Upper lobe of right lung (tissue), 1 donor: ENCODE measurements at regions not wholly inside any gene's neighbourhood (a gene's known extent, or its start where the extent isn't known, plus 50 kb on each side); places are given as distances from the start of the nearest gene placed in this dataset.

ENCODE experiments used
- ATAC-seq: fragments of 200-7000 bp; cut with Tn5 transposase; one replicate; pipeline ENCODE4 v1.9.1; 2020; ENCODE audit warnings: mild to moderate bottlenecking, moderate library complexity
- DNase-seq: peaks from one replicate; pipeline ENCODE4 v3.0.0-alpha.2; 2020
- H3K27ac ChIP-seq: fragments of 200-600 bp; one replicate; pipeline ENCODE4 v1.8.0; 2022
- H3K27me3 ChIP-seq: fragments of 200-600 bp; one replicate; pipeline ENCODE4 v1.8.0; 2022; ENCODE audit warnings: mild to moderate bottlenecking
- H3K36me3 ChIP-seq: fragments of 200-600 bp; one replicate; pipeline ENCODE4 v1.8.0; 2022
- H3K4me1 ChIP-seq: fragments of 200-600 bp; one replicate; pipeline ENCODE4 v1.8.0; 2022
- H3K4me3 ChIP-seq: fragments of 200-600 bp; one replicate; pipeline ENCODE4 v1.8.0; 2022; ENCODE audit warnings: mild to moderate bottlenecking
- H3K9me3 ChIP-seq: fragments of 200-600 bp; one replicate; pipeline ENCODE4 v1.8.0; 2022
- CTCF ChIP-seq: fragments of 200-600 bp; IDR thresholded peaks from one replicate; pipeline ENCODE4 v1.8.0; 2022; ENCODE audit warnings: antibody characterized with exemption
- intact Hi-C: fragments of 100-400 bp; cut with DNase I; formaldehyde crosslinking; loops from one replicate; pipeline ENCODE4 v1.11.0; 2022
- donor health status: DM: no; HTN: yes; CAD: no; lungs with severe emphysema.

- DNase-seq = no peak
- Histone ChIP-seq H3K36me3 (no peaks in the 10 kb centered on the region), H3K4me1 (no peaks in the 10 kb centered on the region), H3K9me3 (no peaks in the 10 kb centered on the region), H3K4me3 (no peak overlapping the region), H3K27me3 (no peaks in the 10 kb centered on the region), H3K27ac (no peak overlapping the region)
- ATAC-seq = no peak
- TF ChIP-seq CTCF = no peak
- intact Hi-C loops = no loop called here
These were observed 342.6 kb downstream of the GPM6A start for GRCh38 chr4:175469514-175469913.

GRCh38 chr4:175470131-175470530 lies 341.9 kb downstream of the GPM6A start:
- Histone ChIP-seq H3K9me3 (no peaks in the 10 kb centered on the region), H3K36me3 (no peaks in the 10 kb centered on the region), H3K27me3 (no peaks in the 10 kb centered on the region), H3K4me3 (no peak overlapping the region), H3K27ac (no peak overlapping the region), H3K4me1 (no peaks in the 10 kb centered on the region)
- intact Hi-C loops = no loop called here
- DNase-seq = no peak
- TF ChIP-seq CTCF = no peak
- ATAC-seq = no peak

GRCh38 chr4:175480404-175480803 lies 331.7 kb downstream of the GPM6A start:
- intact Hi-C loops = no loop called here
- Histone ChIP-seq H3K36me3 (no peaks in the 10 kb centered on the region), H3K4me1 (no peaks in the 10 kb centered on the region), H3K27ac (no peak overlapping the region), H3K4me3 (no peak overlapping the region), H3K9me3 (peaks cover 3% of the 10 kb centered on the region), H3K27me3 (no peaks in the 10 kb centered on the region)
- DNase-seq = no peak
- TF ChIP-seq CTCF = no peak
- no peak for ATAC-seq

- Histone ChIP-seq H3K4me1 (no peaks in the 10 kb centered on the region), H3K36me3 (no peaks in the 10 kb centered on the region), H3K9me3 (no peaks in the 10 kb centered on the region), H3K4me3 (no peak overlapping the region), H3K27ac (no peak overlapping the region), H3K27me3 (no peaks in the 10 kb centered on the region)
- DNase-seq (no peak), ATAC-seq (peak; percentile 57)
- intact Hi-C loops = no loop called here
- no peak for TF ChIP-seq CTCF
These were observed 312.2 kb downstream of the GPM6A start for GRCh38 chr4:175499735-175500352.

- H3K4me3 ChIP-seq = no peak overlapping the region
These were observed 307.7 kb downstream of the GPM6A start for GRCh38 chr4:175504318-175504717.

More at GRCh38 chr4:175504318-175504717, 307.7 kb downstream of the GPM6A start:
- H3K4me1 ChIP-seq = no peaks in the 10 kb centered on the region
- H3K27me3 ChIP-seq = no peaks in the 10 kb centered on the region
- H3K27ac ChIP-seq = no peak overlapping the region
- DNase-seq (no peak), ATAC-seq (no peak)
- no peaks in the 10 kb centered on the region for H3K36me3 ChIP-seq
- intact Hi-C loops = no loop called here
- no peaks in the 10 kb centered on the region for H3K9me3 ChIP-seq
- TF ChIP-seq CTCF = no peak
